Neural cell (in vitro differentiated cells): ENCODE measurements at regions not wholly inside any gene's neighbourhood (a gene's known extent, or its start where the extent isn't known, plus 50 kb on each side); places are given as distances from the start of the nearest gene placed in this dataset.

ENCODE experiments used
- H2AFZ ChIP-seq: fragments of 200-600, 300-800 bp; sonication (generic), shearing (Covaris generic); 2 replicates; pipeline ENCODE4 v1.6.0; 2014; ENCODE audit warnings: low read depth, mild to moderate bottlenecking, antibody characterized with exemption, low read length, moderate library complexity
- H3F3A ChIP-seq: fragments of 200-600 bp; shearing (Covaris generic); 2 replicates; pipeline ENCODE4 v1.6.1; 2016; ENCODE audit warnings: mild to moderate bottlenecking, moderate library complexity, mixed read lengths, antibody characterized with exemption, low read length; ENCODE audit not compliant: insufficient read depth, poor library complexity, severe bottlenecking
- H3K27ac ChIP-seq: fragments of 200-600, 300-800 bp; sonication (generic), shearing (Covaris generic); 2 replicates; pipeline ENCODE4 v1.5.1; 2014; ENCODE audit warnings: mild to moderate bottlenecking, low read length, moderate library complexity
- H3K27me3 ChIP-seq: fragments of 300-800, 200-600 bp; sonication (generic), shearing (Covaris generic); 2 replicates; pipeline ENCODE4 v1.6.0; 2014; ENCODE audit warnings: mild to moderate bottlenecking, low read depth, low read length, moderate library complexity; ENCODE audit not compliant: insufficient read depth
- H3K36me3 ChIP-seq: fragments of 300-800, 200-600 bp; sonication (generic), shearing (Covaris generic); 2 replicates; pipeline ENCODE4 v1.5.1; 2014; ENCODE audit warnings: mild to moderate bottlenecking, antibody characterized with exemption, low read length, moderate library complexity; ENCODE audit not compliant: insufficient read depth
- H3K4me2 ChIP-seq: fragments of 300-800, 200-600 bp; sonication (generic), shearing (Covaris generic); 2 replicates; pipeline ENCODE4 v1.6.0; 2014; ENCODE audit warnings: mild to moderate bottlenecking, low read length
- H3K4me3 ChIP-seq: fragments of 300-800, 200-600 bp; sonication (generic), shearing (Covaris generic); 2 replicates; pipeline ENCODE4 v1.5.1; 2014; ENCODE audit warnings: mild to moderate bottlenecking, low read length, moderate library complexity
- H3K79me2 ChIP-seq: fragments of 200-600 bp; shearing (Covaris generic); replicated peaks from 2 replicates; pipeline ENCODE4 v1.6.0; 2014; ENCODE audit warnings: mild to moderate bottlenecking, low read length, moderate library complexity; ENCODE audit not compliant: insufficient read depth
- H3K9ac ChIP-seq: fragments of 300-800, 200-600 bp; sonication (generic), shearing (Covaris generic); 2 replicates; pipeline ENCODE4 v1.6.1; 2016; ENCODE audit warnings: mild to moderate bottlenecking, low read length, mixed read lengths
- H3K9me2 ChIP-seq: fragments of 200-600 bp; shearing (Covaris generic); 2 replicates; pipeline ENCODE4 v1.6.1; 2016; ENCODE audit warnings: mild to moderate bottlenecking, low read length, mixed read lengths; ENCODE audit not compliant: insufficient read depth
- H3K9me3 ChIP-seq: fragments of 200-600, 300-800 bp; sonication (generic), shearing (Covaris generic); 2 replicates; pipeline ENCODE4 v1.6.1; 2016; ENCODE audit warnings: mild to moderate bottlenecking, mixed run types, low read length, moderate library complexity, mixed read lengths
- H4K20me1 ChIP-seq: fragments of 200-600 bp; shearing (Covaris generic); 2 replicates; pipeline ENCODE4 v1.6.1; 2016; ENCODE audit warnings: mild to moderate bottlenecking, mixed run types; ENCODE audit not compliant: insufficient read depth
- CTCF ChIP-seq: fragments of 450-650 bp; IDR thresholded peaks from 2 replicates; pipeline ENCODE4 v1.5.1; 2014; ENCODE audit warnings: antibody characterized with exemption, mild to moderate bottlenecking, moderate library complexity; ENCODE audit not compliant: poor library complexity, severe bottlenecking
- EP300 ChIP-seq: fragments of 450-650 bp; conservative IDR thresholded peaks from 2 replicates; pipeline ENCODE4 v1.6.1; 2014; ENCODE audit warnings: antibody characterized with exemption, mild to moderate bottlenecking, moderate library complexity; ENCODE audit not compliant: poor library complexity, severe bottlenecking
- EZH2 ChIP-seq: fragments of 200-600, 300-800 bp; shearing (Covaris generic), sonication (generic); IDR thresholded peaks from 2 replicates; pipeline ENCODE4 v1.6.1; 2014; ENCODE audit warnings: antibody characterized with exemption, low read length, borderline replicate concordance, mild to moderate bottlenecking; ENCODE audit not compliant: insufficient read depth, poor library complexity, severe bottlenecking
- MXI1 ChIP-seq: fragments of 450-650 bp; conservative IDR thresholded peaks from 2 replicates; pipeline ENCODE4 v1.6.1; 2014; ENCODE audit warnings: antibody characterized with exemption, mild to moderate bottlenecking; ENCODE audit not compliant: poor library complexity, severe bottlenecking
- POLR2AphosphoS5 ChIP-seq: IDR thresholded peaks from 2 replicates; pipeline ENCODE4 v1.6.1; 2012
- RAD21 ChIP-seq: fragments of 450-650 bp; conservative IDR thresholded peaks from 2 replicates; pipeline ENCODE4 v1.6.1; 2014; ENCODE audit warnings: antibody characterized with exemption, mild to moderate bottlenecking, moderate library complexity
- REST ChIP-seq: IDR thresholded peaks from 2 replicates; pipeline ENCODE4 v1.6.1; 2012; ENCODE audit warnings: borderline replicate concordance
- SMC3 ChIP-seq: fragments of 450-650 bp; conservative IDR thresholded peaks from 2 replicates; pipeline ENCODE4 v1.6.1; 2014; ENCODE audit warnings: antibody characterized with exemption, mild to moderate bottlenecking, moderate library complexity; ENCODE audit not compliant: poor library complexity
- TAF1 ChIP-seq: IDR thresholded peaks from 2 replicates; pipeline ENCODE4 v1.6.1; 2012; ENCODE audit warnings: low read depth

DNA sequence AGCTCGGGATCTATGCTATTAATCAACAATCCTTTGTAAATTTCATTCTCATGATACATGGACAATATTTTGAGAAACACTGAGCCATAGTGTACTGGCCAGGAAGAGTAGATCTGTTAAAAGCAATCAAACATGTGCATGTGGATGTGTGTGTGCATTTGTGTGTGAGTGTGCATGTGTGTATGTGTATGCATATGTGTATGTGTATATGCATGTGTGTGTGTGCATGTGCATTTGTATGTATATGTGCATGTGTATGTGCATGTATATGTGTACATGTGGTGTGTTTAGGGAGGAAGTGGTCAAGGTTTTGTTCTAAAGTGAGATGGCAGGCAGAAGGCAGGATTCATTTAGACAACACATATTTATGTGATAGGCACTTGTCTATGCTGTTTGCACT lies 623.8 kb downstream of the ADCYAP1 start:
- Histone ChIP-seq H3K4me3 (no peak overlapping the region), H3K79me2 (no peaks in the 10 kb centered on the region), H3K27ac (no peak overlapping the region), H3K9me2 (no peaks in the 10 kb centered on the region), H4K20me1 (no peaks in the 10 kb centered on the region), H3K9ac (no peak overlapping the region), H3K9me3 (no peaks in the 10 kb centered on the region), H3K4me2 (no peak overlapping the region), H3F3A (no peaks in the 10 kb centered on the region), H3K36me3 (no peaks in the 10 kb centered on the region), H3K27me3 (no peaks in the 10 kb centered on the region), H2AFZ (no peak overlapping the region)
- TF ChIP-seq MXI1 (no peak), EP300 (no peak), EZH2 (no peak), CTCF (no peak), SMC3 (no peak), REST (no peak), RAD21 (no peak), POLR2AphosphoS5 (no peak), TAF1 (no peak)

GRCh38 chr18:1528964-1529509 lies 624.4 kb downstream of the ADCYAP1 start:
- Histone ChIP-seq H4K20me1 (no peaks in the 10 kb centered on the region), H2AFZ (no peak overlapping the region), H3K27me3 (no peaks in the 10 kb centered on the region), H3K9me2 (no peaks in the 10 kb centered on the region), H3K36me3 (no peaks in the 10 kb centered on the region), H3F3A (no peaks in the 10 kb centered on the region), H3K4me3 (no peak overlapping the region), H3K79me2 (no peaks in the 10 kb centered on the region), H3K9me3 (no peaks in the 10 kb centered on the region), H3K27ac (no peak overlapping the region), H3K4me2 (no peak overlapping the region), H3K9ac (no peak overlapping the region)
- TF ChIP-seq POLR2AphosphoS5 = no peak
- TF ChIP-seq TAF1 = no peak
- TF ChIP-seq RAD21 = no peak
- no peak for TF ChIP-seq CTCF
- no peak for TF ChIP-seq EZH2
- TF ChIP-seq EP300 = no peak
- no peak for TF ChIP-seq MXI1
- TF ChIP-seq SMC3 = no peak
- no peak for TF ChIP-seq REST
